Esophagus squamous epithelium (tissue), 4 donors: ENCODE measurements at regions not wholly inside any gene's neighbourhood (a gene's known extent, or its start where the extent isn't known, plus 50 kb on each side); places are given as distances from the start of the nearest gene placed in this dataset.

Source experiments
- POLR2A ChIP-seq, 4 donors: fragments of 450-650 bp; IDR thresholded peaks; one replicate each; pipeline ENCODE4 v1.6.1; 2017; ENCODE audit warnings: antibody characterized with exemption in 4 of 4, mild to moderate bottlenecking in 4 of 4, moderate library complexity in 3 of 4
- TF ChIP-seq, protein P1 (sequence below), 6 experiments: fragments of 450-650 bp in 4 of 6; fragments of 200-600 bp in 2 of 6; sonication (generic) in 2 of 6; IDR thresholded peaks; one replicate each; pipeline ENCODE4 v1.5.1; 2016 to 2019; ENCODE audit warnings: antibody characterized with exemption in 6 of 6, mild to moderate bottlenecking in 4 of 6, moderate library complexity in 4 of 6

DNA sequence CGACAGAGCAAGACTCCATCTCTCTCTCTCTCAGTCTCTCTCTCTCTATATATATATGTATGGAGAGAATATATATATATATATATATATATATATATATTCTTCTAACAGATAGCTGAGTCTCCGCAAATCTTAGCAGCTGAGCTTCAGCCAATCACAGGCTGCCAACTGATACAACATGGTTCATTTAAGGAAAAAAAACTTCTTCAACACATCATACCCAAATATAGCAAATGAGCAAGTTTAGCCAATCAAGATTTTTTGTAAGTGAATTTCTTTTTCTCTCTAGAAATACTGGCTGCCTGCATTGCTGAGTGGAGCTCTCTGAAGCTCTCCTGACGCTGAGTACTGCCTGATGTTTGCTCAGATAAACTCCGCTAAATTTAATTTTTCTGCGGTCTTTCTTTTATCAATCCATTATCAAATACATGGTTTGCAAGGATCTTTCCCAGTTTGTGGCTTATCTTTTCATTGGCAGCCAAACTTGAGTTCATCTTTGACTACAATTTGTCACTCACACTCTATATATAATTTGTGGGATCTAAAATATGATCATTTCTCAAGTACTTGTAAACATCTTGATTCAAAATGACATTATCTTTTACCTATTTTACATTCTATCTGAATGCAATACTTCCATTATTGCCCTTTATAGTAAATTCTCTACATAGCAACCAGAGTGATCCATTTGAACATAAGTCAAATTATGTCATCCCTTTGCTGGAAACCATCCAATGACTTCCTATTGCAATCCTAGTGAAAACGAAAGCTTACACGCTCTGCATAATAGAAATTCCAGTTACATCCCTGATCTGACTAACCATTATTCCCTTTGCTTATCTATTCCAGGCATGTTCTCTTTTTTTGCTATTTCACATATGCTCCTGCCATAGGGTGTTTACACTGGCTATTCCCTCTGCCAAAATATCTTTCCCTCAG, 2131.7 kb downstream of the MRPL39 start:
- TF ChIP-seq, protein P1, sequence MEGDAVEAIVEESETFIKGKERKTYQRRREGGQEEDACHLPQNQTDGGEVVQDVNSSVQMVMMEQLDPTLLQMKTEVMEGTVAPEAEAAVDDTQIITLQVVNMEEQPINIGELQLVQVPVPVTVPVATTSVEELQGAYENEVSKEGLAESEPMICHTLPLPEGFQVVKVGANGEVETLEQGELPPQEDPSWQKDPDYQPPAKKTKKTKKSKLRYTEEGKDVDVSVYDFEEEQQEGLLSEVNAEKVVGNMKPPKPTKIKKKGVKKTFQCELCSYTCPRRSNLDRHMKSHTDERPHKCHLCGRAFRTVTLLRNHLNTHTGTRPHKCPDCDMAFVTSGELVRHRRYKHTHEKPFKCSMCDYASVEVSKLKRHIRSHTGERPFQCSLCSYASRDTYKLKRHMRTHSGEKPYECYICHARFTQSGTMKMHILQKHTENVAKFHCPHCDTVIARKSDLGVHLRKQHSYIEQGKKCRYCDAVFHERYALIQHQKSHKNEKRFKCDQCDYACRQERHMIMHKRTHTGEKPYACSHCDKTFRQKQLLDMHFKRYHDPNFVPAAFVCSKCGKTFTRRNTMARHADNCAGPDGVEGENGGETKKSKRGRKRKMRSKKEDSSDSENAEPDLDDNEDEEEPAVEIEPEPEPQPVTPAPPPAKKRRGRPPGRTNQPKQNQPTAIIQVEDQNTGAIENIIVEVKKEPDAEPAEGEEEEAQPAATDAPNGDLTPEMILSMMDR (IDR thresholded peaks at IDR 0.05): no peak
- TF ChIP-seq POLR2A (IDR thresholded peaks at IDR 0.05): no peak
